ENCODE measurements at regions not wholly inside any gene's neighbourhood (a gene's known extent, or its start where the extent isn't known, plus 50 kb on each side); places are given as distances from the start of the nearest gene placed in this dataset.

DNA sequence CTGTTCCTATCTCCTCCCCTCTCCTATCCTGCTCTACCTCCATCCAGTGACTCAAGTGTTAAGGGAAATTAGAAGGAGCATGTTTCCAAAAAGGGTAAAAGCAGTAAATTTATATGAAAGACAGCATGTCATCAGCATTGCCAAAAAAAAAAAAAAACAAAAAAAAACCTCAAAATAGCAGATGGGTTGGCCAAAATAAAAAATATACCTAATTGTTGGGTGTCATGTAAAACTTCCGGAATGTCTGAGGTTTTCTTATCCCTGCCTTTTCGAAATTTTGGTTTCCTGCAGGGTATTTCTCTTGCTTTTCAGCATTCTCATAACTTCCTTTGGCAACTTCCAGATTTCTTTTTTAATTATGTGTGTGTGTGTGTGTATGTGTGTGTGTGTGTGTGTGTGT, 241.6 kb upstream of the FN1 start:
- no peak overlapping the region for H3K4me3 ChIP-seq (ENCODE audit: low read length)
- H3K56ac ChIP-seq (ENCODE audit: low read length): no peak overlapping the region
- no peak overlapping the region for H3K27ac ChIP-seq (ENCODE audit: low read depth, low read length)
- H3K4me2 ChIP-seq (ENCODE audit: low read length): no peak overlapping the region
- no peak overlapping the region for H2BK120ac ChIP-seq (ENCODE audit: low read depth, low read length)
- no peak for DNase-seq
- H2AK5ac ChIP-seq (ENCODE audit: low read length): no peak overlapping the region
- H4K5ac ChIP-seq (ENCODE audit: low read length): no peak overlapping the region
- no CpG with 5 or more reads among the region's 2 CpGs for WGBS (ENCODE audit: extremely low coverage, insufficient coverage, low lambda C conversion rate)
- H3K9ac ChIP-seq (ENCODE audit: low read length): no peak overlapping the region
- H4K8ac ChIP-seq (ENCODE audit: low read depth, low read length): no peak overlapping the region
- H3K4ac ChIP-seq (ENCODE audit: low read depth, low read length): no peak overlapping the region
- H3K36me3 ChIP-seq (ENCODE audit: control insufficient read depth, insufficient read depth, low read length): no peaks in the 10 kb centered on the region
- H3K23ac ChIP-seq (ENCODE audit: low read length): no peak overlapping the region
- no peaks in the 10 kb centered on the region for H3K79me2 ChIP-seq (ENCODE audit: control insufficient read depth, insufficient read depth, low read length)
- H3K18ac ChIP-seq (ENCODE audit: low read length): no peak overlapping the region
- H2BK5ac ChIP-seq (ENCODE audit: low read length): no peak overlapping the region
- no peak overlapping the region for H2BK15ac ChIP-seq (replicated peaks; ENCODE audit: low read depth)
- no peaks in the 10 kb centered on the region for H3K27me3 ChIP-seq (ENCODE audit: insufficient read depth, low read length, poor library complexity)
- H3K4me1 ChIP-seq (ENCODE audit: control insufficient read depth, low read depth, low read length): no peaks in the 10 kb centered on the region
- no peaks in the 10 kb centered on the region for H3K79me1 ChIP-seq (ENCODE audit: low read length)

- H2BK120ac ChIP-seq (ENCODE audit: low read depth, low read length): no peak overlapping the region
- no CpG with 5 or more reads among the region's 1 CpG for WGBS (ENCODE audit: extremely low coverage, insufficient coverage, low lambda C conversion rate)
These were observed 236.5 kb upstream of the FN1 start for GRCh38 chr2:215672406-215672805.

GRCh38 chr2:215671691-215672090, 235.8 kb upstream of the FN1 start:
- H3K27me3 ChIP-seq (ENCODE audit: insufficient read depth, low read length, poor library complexity): no peaks in the 10 kb centered on the region
- H3K23ac ChIP-seq (ENCODE audit: low read length): no peak overlapping the region
- H3K56ac ChIP-seq (ENCODE audit: low read length): no peak overlapping the region
- H2BK5ac ChIP-seq (ENCODE audit: low read length): no peak overlapping the region
- no peak overlapping the region for H3K9ac ChIP-seq (ENCODE audit: low read length)
- no peak for DNase-seq
- H4K8ac ChIP-seq (ENCODE audit: low read depth, low read length): no peak overlapping the region
- H4K5ac ChIP-seq (ENCODE audit: low read length): no peak overlapping the region
- peaks cover 4% of the 10 kb centered on the region for H3K4me1 ChIP-seq (ENCODE audit: control insufficient read depth, low read depth, low read length)
- H3K79me1 ChIP-seq (ENCODE audit: low read length): no peaks in the 10 kb centered on the region
- H3K36me3 ChIP-seq (ENCODE audit: control insufficient read depth, insufficient read depth, low read length): no peaks in the 10 kb centered on the region
- H3K4me3 ChIP-seq (ENCODE audit: low read length): no peak overlapping the region
- H2BK15ac ChIP-seq (replicated peaks; ENCODE audit: low read depth): no peak overlapping the region
- H2AK5ac ChIP-seq (ENCODE audit: low read length): no peak overlapping the region
- H3K79me2 ChIP-seq (ENCODE audit: control insufficient read depth, insufficient read depth, low read length): no peaks in the 10 kb centered on the region
- no peak overlapping the region for H3K4me2 ChIP-seq (ENCODE audit: low read length)
- H3K4ac ChIP-seq (ENCODE audit: low read depth, low read length): no peak overlapping the region
- no CpG with 5 or more reads among the region's 6 CpGs for WGBS (ENCODE audit: extremely low coverage, insufficient coverage, low lambda C conversion rate)
- H2BK120ac ChIP-seq (ENCODE audit: low read depth, low read length): peak overlapping the region; percentile 82
- H3K18ac ChIP-seq (ENCODE audit: low read length): no peak overlapping the region
- H3K27ac ChIP-seq (ENCODE audit: low read depth, low read length): no peak overlapping the region

More at GRCh38 chr2:215672406-215672805, 236.5 kb upstream of the FN1 start:
- H2BK15ac ChIP-seq (replicated peaks; ENCODE audit: low read depth): no peak overlapping the region
- H3K36me3 ChIP-seq (ENCODE audit: control insufficient read depth, insufficient read depth, low read length): no peaks in the 10 kb centered on the region
- H3K27ac ChIP-seq (ENCODE audit: low read depth, low read length): no peak overlapping the region
- H3K4me1 ChIP-seq (ENCODE audit: control insufficient read depth, low read depth, low read length): peaks cover 4% of the 10 kb centered on the region
- no peak overlapping the region for H2AK5ac ChIP-seq (ENCODE audit: low read length)
- no peaks in the 10 kb centered on the region for H3K79me2 ChIP-seq (ENCODE audit: control insufficient read depth, insufficient read depth, low read length)
- no peak overlapping the region for H4K5ac ChIP-seq (ENCODE audit: low read length)
- H3K23ac ChIP-seq (ENCODE audit: low read length): no peak overlapping the region
- no peaks in the 10 kb centered on the region for H3K27me3 ChIP-seq (ENCODE audit: insufficient read depth, low read length, poor library complexity)
- H3K4me3 ChIP-seq (ENCODE audit: low read length): no peak overlapping the region
- DNase-seq: no peak
- H3K79me1 ChIP-seq (ENCODE audit: low read length): no peaks in the 10 kb centered on the region
- H3K4ac ChIP-seq (ENCODE audit: low read depth, low read length): no peak overlapping the region
- no peak overlapping the region for H3K18ac ChIP-seq (ENCODE audit: low read length)
- H2BK5ac ChIP-seq (ENCODE audit: low read length): no peak overlapping the region
- H4K8ac ChIP-seq (ENCODE audit: low read depth, low read length): no peak overlapping the region
- no peak overlapping the region for H3K56ac ChIP-seq (ENCODE audit: low read length)
- H3K9ac ChIP-seq (ENCODE audit: low read length): no peak overlapping the region
- no peak overlapping the region for H3K4me2 ChIP-seq (ENCODE audit: low read length)

DNA sequence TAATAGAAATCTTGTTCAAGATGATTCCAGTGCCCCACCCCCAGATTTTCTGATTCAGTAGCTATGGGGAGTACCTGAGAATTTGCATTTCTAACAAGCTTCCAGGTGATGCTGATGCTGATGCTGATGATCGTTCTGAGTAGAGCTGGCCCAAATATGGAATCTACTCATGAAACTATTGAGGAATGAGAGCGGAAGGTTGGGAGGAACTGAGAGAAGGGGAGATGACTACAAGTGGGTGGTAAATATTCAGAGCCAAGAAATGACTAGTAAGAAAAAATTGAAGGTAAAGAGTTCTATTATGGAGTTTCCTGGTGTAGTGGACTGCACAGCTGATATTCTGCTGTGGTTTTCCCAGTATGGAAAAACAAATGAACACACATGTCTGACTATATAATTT, 235.4 kb upstream of the FN1 start:
- peak overlapping the region; percentile 28 for H4K8ac ChIP-seq (ENCODE audit: low read depth, low read length)

DNA sequence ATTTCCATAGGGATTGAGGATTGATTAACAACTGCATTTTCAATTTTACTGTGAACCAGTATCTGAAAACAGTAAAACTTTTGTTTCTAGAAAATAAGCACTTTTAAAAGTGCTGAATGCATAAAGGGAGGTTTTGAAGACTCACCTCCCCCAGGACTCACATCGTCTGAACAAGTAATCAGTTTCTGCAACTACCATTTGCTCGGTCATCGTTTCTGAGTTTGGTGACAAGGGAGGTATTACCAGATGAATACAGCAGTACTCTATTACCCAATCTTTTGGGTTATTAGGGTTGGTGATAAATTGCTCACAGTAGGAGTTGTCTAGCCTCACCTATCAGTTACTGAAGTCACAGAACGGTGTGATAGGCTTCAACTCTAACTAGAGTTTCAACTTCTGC, 234.5 kb upstream of the FN1 start:
- no peak overlapping the region for H3K4me3 ChIP-seq (ENCODE audit: low read length)
- H3K56ac ChIP-seq (ENCODE audit: low read length): no peak overlapping the region
- peak; percentile 45 for DNase-seq
- H3K4me1 ChIP-seq (ENCODE audit: control insufficient read depth, low read depth, low read length): peaks cover 4% of the 10 kb centered on the region
- H3K27me3 ChIP-seq (ENCODE audit: insufficient read depth, low read length, poor library complexity): no peaks in the 10 kb centered on the region
- H3K79me1 ChIP-seq (ENCODE audit: low read length): no peaks in the 10 kb centered on the region
- H2BK15ac ChIP-seq (replicated peaks; ENCODE audit: low read depth): peak overlapping the region; percentile 11
- H3K79me2 ChIP-seq (ENCODE audit: control insufficient read depth, insufficient read depth, low read length): no peaks in the 10 kb centered on the region
- no peak overlapping the region for H4K8ac ChIP-seq (ENCODE audit: low read depth, low read length)
- no CpG with 5 or more reads among the region's 4 CpGs for WGBS (ENCODE audit: extremely low coverage, insufficient coverage, low lambda C conversion rate)
- H3K18ac ChIP-seq (ENCODE audit: low read length): no peak overlapping the region
- H3K9ac ChIP-seq (ENCODE audit: low read length): no peak overlapping the region
- no peak overlapping the region for H2BK120ac ChIP-seq (ENCODE audit: low read depth, low read length)
- no peak overlapping the region for H3K4me2 ChIP-seq (ENCODE audit: low read length)
- no peak overlapping the region for H2AK5ac ChIP-seq (ENCODE audit: low read length)
- no peak overlapping the region for H3K27ac ChIP-seq (ENCODE audit: low read depth, low read length)
- H4K5ac ChIP-seq (ENCODE audit: low read length): no peak overlapping the region
- H3K4ac ChIP-seq (ENCODE audit: low read depth, low read length): no peak overlapping the region
- H3K36me3 ChIP-seq (ENCODE audit: control insufficient read depth, insufficient read depth, low read length): no peaks in the 10 kb centered on the region
- H3K23ac ChIP-seq (ENCODE audit: low read length): no peak overlapping the region
- H2BK5ac ChIP-seq (ENCODE audit: low read length): no peak overlapping the region

More for the DNA sequence above, 235.4 kb upstream of the FN1 start:
- H3K9ac ChIP-seq (ENCODE audit: low read length): no peak overlapping the region
- no peak overlapping the region for H2BK120ac ChIP-seq (ENCODE audit: low read depth, low read length)
- H3K36me3 ChIP-seq (ENCODE audit: control insufficient read depth, insufficient read depth, low read length): no peaks in the 10 kb centered on the region
- peak overlapping the region; percentile 77 for H2BK15ac ChIP-seq (replicated peaks; ENCODE audit: low read depth)
- H4K5ac ChIP-seq (ENCODE audit: low read length): no peak overlapping the region
- no peak overlapping the region for H2AK5ac ChIP-seq (ENCODE audit: low read length)
- H3K56ac ChIP-seq (ENCODE audit: low read length): no peak overlapping the region
- no peak overlapping the region for H3K27ac ChIP-seq (ENCODE audit: low read depth, low read length)
- H3K4me3 ChIP-seq (ENCODE audit: low read length): no peak overlapping the region
- H3K4me1 ChIP-seq (ENCODE audit: control insufficient read depth, low read depth, low read length): peaks cover 4% of the 10 kb centered on the region
- H3K27me3 ChIP-seq (ENCODE audit: insufficient read depth, low read length, poor library complexity): no peaks in the 10 kb centered on the region
- H3K79me1 ChIP-seq (ENCODE audit: low read length): no peaks in the 10 kb centered on the region
- H3K18ac ChIP-seq (ENCODE audit: low read length): no peak overlapping the region
- H3K79me2 ChIP-seq (ENCODE audit: control insufficient read depth, insufficient read depth, low read length): no peaks in the 10 kb centered on the region
- H3K4me2 ChIP-seq (ENCODE audit: low read length): no peak overlapping the region
- H3K23ac ChIP-seq (ENCODE audit: low read length): no peak overlapping the region
- DNase-seq: no peak
- H2BK5ac ChIP-seq (ENCODE audit: low read length): peak overlapping the region; percentile 42
- no peak overlapping the region for H3K4ac ChIP-seq (ENCODE audit: low read depth, low read length)
- WGBS (ENCODE audit: extremely low coverage, insufficient coverage, low lambda C conversion rate): no CpG with 5 or more reads among the region's 2 CpGs

DNA sequence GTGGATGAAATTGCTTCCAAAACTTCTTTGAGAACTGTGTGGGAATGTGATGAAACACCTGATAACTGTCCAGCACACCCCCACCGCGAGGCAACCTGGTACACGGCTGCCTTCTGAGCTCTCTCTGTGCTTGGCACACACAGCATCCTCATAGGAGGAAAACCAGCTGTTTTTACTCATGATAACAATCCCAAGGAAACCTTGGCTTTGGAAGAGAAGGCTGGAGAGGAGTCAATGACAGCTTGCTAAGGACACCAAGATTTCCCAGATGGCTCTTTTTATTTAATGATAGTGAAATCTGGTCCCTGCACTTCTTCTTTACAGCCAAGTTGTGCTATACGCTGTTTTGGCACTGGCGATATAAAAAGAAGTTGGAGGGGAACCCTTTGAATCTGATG, 232.5 kb upstream of the FN1 start:
- Histone ChIP-seq H3K23ac (ENCODE audit: low read length) (no peak overlapping the region), H3K18ac (ENCODE audit: low read length) (peak overlapping the region; percentile 69), H3K9ac (ENCODE audit: low read length) (no peak overlapping the region), H2BK15ac (replicated peaks; ENCODE audit: low read depth) (peak overlapping the region; percentile 23), H3K56ac (ENCODE audit: low read length) (no peak overlapping the region), H2AK5ac (ENCODE audit: low read length) (no peak overlapping the region), H3K4me1 (ENCODE audit: control insufficient read depth, low read depth, low read length) (peaks cover 4% of the 10 kb centered on the region), H2BK120ac (ENCODE audit: low read depth, low read length) (no peak overlapping the region), H4K8ac (ENCODE audit: low read depth, low read length) (no peak overlapping the region), H3K4me2 (ENCODE audit: low read length) (no peak overlapping the region), H2BK5ac (ENCODE audit: low read length) (no peak overlapping the region), H3K27me3 (ENCODE audit: insufficient read depth, low read length, poor library complexity) (no peaks in the 10 kb centered on the region), H3K27ac (ENCODE audit: low read depth, low read length) (no peak overlapping the region), H3K79me2 (ENCODE audit: control insufficient read depth, insufficient read depth, low read length) (no peaks in the 10 kb centered on the region), H3K4me3 (ENCODE audit: low read length) (no peak overlapping the region), H4K5ac (ENCODE audit: low read length) (no peak overlapping the region), H3K79me1 (ENCODE audit: low read length) (no peaks in the 10 kb centered on the region), H3K36me3 (ENCODE audit: control insufficient read depth, insufficient read depth, low read length) (no peaks in the 10 kb centered on the region), H3K4ac (ENCODE audit: low read depth, low read length) (no peak overlapping the region)
- no peak for DNase-seq
- WGBS (ENCODE audit: extremely low coverage, insufficient coverage, low lambda C conversion rate): no CpG with 5 or more reads among the region's 5 CpGs
